ENCODE measurements at regions not wholly inside any gene's neighbourhood (a gene's known extent, or its start where the extent isn't known, plus 50 kb on each side); places are given as distances from the start of the nearest gene placed in this dataset.
"Not testable (repeated sequence)": the region's sequence is repeated elsewhere in the genome, so short reads cannot be mapped to it uniquely, and the experiment has no call there.

DNA sequence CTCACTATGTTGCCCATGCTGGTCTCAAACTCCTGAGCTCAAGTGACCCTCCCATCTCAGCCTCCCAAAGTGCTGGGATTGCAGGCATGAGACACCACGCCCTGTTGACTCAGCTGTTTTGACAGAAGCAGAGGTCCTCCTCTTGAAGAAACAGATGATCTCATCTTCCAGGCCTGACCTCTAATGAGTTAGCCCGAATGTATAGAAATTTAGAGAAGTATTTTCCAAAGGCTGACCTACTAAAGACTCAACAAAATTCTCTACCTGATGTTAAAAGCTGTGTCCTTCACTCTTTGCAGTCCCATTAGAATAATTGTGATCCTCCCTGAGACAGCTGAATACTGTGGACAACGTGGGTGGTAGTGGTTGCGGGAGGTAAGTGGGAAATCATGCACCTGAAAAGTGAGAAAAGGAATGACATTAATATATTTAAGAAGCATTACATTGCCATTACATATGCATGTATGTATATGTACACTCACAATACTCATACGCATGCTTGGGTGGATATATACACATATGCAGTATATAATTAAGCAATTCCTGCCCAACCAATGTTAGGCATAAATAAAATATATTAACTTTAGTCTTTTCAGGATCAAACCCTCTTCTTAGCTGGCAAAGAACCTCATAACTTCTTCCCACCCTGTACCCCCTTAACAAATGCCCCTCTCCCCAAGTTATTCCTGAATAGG lies 204.6 kb upstream of the NR2F2 start:
- peaks cover 6 to 36% (median 11%) of the 10 kb centered on the region in 5 donors for H3K27me3 Mint-ChIP-seq
- POLR2A ChIA-PET = no interaction called here
- H3K9me3 Mint-ChIP-seq = peaks cover 0 to 4% (median 0%) of the 10 kb centered on the region in 9 donors
- ATAC-seq (no peak), DNase-seq (no peak)
- H3K36me3 Mint-ChIP-seq = no peaks in the 10 kb centered on the region
- no peaks in the 10 kb centered on the region for H3K4me1 Mint-ChIP-seq
- H3K27ac Mint-ChIP-seq = no peak overlapping the region
- no peak overlapping the region for H3K4me3 Mint-ChIP-seq

DNA sequence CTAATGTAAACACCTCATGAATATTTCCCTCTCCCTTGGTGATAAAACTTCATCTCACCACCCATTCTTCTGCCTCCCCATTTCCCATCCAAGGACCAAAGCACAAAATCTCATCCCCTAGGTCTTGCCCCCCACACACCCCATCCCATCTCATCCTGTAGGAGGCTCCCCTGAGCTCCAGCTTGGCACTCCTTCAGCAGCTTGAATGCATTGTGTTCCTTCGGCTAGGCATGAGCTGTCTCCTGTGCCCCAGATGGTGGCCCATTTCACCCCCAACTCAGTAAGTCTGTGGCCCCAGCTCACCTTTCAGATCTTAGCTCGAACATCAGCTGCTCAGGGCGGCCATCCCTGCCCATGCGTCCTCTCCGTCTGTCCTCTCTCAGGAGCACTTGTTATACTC lies 203.6 kb upstream of the NR2F2 start:
- no peaks in the 10 kb centered on the region for H3K4me1 Mint-ChIP-seq
- H3K27me3 Mint-ChIP-seq = peaks cover 6 to 36% (median 11%) of the 10 kb centered on the region in 5 donors
- POLR2A ChIA-PET = no interaction called here
- ATAC-seq (no peak), DNase-seq (no peak)
- peaks cover 0 to 4% (median 0%) of the 10 kb centered on the region in 9 donors for H3K9me3 Mint-ChIP-seq
- H3K36me3 Mint-ChIP-seq = no peaks in the 10 kb centered on the region
- no peak overlapping the region for H3K27ac Mint-ChIP-seq
- H3K4me3 Mint-ChIP-seq = no peak overlapping the region

DNA sequence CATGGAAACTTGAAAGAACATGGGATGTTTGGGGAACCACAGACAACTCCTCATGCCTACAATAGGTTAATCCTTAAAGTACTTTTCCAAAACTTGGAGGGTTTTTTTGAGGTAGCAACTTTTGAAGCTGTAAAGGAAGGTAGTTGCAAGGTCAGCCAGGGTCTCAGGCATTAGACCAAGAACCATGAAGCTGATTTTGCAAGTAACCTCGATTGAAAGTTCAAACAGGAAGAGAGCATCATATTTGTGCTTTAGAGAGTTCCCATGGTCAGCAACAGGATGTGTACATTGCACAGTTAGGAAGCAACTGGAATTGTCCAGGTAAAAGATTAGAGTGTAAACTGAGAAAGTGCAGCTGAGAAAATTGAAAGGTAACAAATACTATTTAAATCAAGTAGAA lies 199.8 kb upstream of the NR2F2 start:
- peaks cover 3 to 26% (median 11%) of the 10 kb centered on the region in 5 donors for H3K27me3 Mint-ChIP-seq
- POLR2A ChIA-PET = interaction anchor here (0.6 kb wide), 1 partner anchor 488 kb away, joined by 5 read pairs; no protein-coding TSS in a partner anchor
- H3K27ac Mint-ChIP-seq = no peak overlapping the region
- no peaks in the 10 kb centered on the region for H3K36me3 Mint-ChIP-seq
- H3K4me1 Mint-ChIP-seq = no peaks in the 10 kb centered on the region
- H3K4me3 Mint-ChIP-seq = no peak overlapping the region
- ATAC-seq = no peak
- peaks cover 0 to 2% (median 0%) of the 10 kb centered on the region in 9 donors for H3K9me3 Mint-ChIP-seq
- no peak for DNase-seq

DNA sequence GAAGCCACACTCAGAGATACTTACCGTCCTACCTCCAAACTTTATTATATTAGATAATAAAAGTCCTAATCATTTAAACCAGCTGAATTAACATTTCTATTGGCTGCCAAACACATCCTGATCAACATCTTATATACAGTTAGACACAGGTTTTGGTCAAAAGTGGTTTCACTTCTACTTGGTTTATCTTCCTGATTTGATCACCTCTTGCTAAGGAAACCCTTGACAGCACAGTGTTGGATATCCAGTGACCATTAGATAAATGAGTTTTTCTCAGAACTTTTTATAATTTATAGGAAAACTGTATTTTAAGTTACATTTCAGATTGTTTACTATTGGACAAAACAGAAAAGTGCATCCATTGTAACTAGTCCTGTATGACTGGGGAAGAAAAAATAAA lies 198.4 kb upstream of the NR2F2 start:
- DNase-seq = no peak
- POLR2A ChIA-PET = no interaction called here
- H3K4me1 Mint-ChIP-seq = no peaks in the 10 kb centered on the region
- H3K4me3 Mint-ChIP-seq = no peak overlapping the region
- H3K36me3 Mint-ChIP-seq = no peaks in the 10 kb centered on the region
- no peak overlapping the region for H3K27ac Mint-ChIP-seq
- peaks cover 2 to 17% (median 5%) of the 10 kb centered on the region in 5 donors for H3K27me3 Mint-ChIP-seq
- no peak for ATAC-seq
- H3K9me3 Mint-ChIP-seq = peaks cover 0 to 4% (median 0%) of the 10 kb centered on the region in 9 donors

DNA sequence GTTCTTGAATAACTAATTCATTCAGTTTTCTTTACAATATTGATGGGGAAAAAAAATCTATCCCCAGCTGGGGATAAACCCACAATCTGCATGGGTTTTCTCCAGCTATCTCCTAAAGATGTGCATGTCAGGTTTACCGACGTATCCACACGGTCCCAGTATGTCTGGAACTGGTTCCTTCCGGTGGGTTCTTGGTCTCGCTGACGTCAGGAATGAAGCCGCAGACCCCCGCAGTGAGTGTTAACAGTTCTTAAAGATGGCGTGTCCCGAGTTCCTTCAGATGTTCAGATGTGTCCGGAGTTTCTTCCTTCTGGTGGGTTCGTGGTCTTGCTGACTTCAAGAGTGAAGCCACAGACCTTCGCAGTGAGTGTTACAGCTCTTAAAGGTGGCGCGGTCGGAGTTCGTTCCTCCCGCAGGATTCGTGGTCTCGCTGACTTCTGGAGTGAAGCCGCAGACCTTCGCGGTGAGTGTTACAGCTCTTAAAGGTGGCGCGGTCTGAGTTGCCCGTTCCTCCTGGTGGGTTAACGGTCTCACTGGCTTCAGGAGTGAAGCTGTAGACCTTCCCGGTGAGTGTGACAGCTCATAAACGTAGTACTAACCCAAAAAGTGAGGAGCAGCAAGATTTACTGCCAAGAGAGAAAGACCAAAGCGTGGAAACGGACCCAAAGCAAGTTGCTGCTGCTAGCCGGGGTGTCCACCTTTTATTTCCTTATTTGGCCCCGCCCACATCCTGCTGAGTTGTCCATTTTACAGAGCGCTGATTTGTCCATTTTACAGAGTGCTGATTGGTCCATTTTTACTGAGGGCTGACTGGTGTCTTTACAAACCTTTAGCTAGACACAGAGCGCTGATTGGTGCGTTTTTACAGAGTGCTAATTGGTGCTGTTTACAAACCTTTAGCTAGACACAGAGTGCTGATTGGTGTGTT lies 195.1 kb upstream of the NR2F2 start:
- POLR2A ChIA-PET = no interaction called here

DNA sequence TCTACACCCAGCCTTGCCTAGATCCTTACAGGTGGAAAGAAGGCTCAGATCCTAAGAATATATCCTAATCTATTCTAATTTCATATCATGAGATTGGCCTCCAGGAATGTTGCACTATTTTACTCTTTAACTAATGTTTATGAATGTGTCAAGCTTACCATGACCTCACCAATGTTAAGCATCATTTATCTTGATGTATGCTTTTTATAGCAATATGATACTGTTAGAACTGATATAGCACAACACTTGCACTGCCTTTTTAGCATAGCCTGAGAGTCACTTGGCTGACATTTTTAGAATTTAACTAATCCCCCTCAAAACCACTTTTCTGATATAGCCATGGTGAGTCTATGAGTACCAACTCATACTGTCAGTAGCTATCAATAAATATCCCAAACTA lies 191.5 kb upstream of the NR2F2 start:
- H3K27ac Mint-ChIP-seq = no peak overlapping the region
- H3K4me3 Mint-ChIP-seq = no peak overlapping the region
- no peaks in the 10 kb centered on the region for H3K36me3 Mint-ChIP-seq
- POLR2A ChIA-PET = no interaction called here
- no peak for DNase-seq
- H3K4me1 Mint-ChIP-seq = no peaks in the 10 kb centered on the region
- peaks cover 0 to 20% (median 12%) of the 10 kb centered on the region in 5 donors for H3K27me3 Mint-ChIP-seq
- ATAC-seq = no peak
- peaks cover 0 to 27% (median 5%) of the 10 kb centered on the region in 9 donors for H3K9me3 Mint-ChIP-seq

More for the DNA sequence above, 195.1 kb upstream of the NR2F2 start:
- peaks cover 0 to 16% (median 5%) of the 10 kb centered on the region in 9 donors for H3K9me3 Mint-ChIP-seq
- H3K4me3 Mint-ChIP-seq = no peak overlapping the region
- no peak for ATAC-seq
- H3K36me3 Mint-ChIP-seq = no peaks in the 10 kb centered on the region
- no peaks in the 10 kb centered on the region for H3K4me1 Mint-ChIP-seq
- H3K27ac Mint-ChIP-seq = no peak overlapping the region
- H3K27me3 Mint-ChIP-seq = peaks cover 0 to 12% (median 6%) of the 10 kb centered on the region in 5 donors
- no peak for DNase-seq

DNA sequence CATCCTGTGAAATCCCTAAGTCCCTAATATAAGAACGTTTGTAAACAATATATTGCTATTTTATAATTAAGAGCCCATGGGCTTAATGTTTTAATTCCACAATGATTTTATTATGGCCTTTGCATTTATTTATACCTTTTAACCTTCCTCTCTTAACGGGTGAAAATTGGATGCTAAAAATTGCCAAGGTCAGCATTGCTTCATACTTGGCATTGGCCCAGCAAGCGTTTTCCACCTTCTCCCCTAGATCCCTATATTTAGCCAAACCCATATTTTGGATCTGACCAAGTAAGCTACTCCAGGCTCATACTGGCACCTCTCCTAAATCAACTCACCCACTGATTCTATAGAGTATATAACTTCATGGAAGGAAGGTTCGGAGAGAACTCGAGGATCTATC lies 188.0 kb upstream of the NR2F2 start:
- POLR2A ChIA-PET = no interaction called here
- no peaks in the 10 kb centered on the region for H3K4me1 Mint-ChIP-seq

DNA sequence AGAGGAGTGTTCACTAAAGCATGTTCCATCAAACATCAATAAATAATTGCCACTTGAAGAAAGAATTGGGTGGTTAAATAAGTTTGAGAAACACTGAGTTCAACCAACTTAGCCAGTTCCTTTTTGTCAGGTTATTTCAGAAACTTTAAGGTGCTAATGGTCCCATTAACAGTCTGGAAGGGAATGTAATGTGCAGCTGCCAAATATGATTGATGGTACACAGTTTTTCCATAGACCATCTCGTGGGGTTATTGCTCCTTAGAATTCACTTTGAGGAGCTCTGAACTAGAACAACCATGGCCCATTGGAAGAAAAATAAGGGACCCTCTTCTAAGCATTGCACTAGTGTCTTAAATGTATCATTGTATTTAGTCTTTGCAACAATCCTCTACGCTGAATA lies 185.8 kb upstream of the NR2F2 start:
- Mint-ChIP-seq H3K27ac (no peak overlapping the region), H3K36me3 (no peaks in the 10 kb centered on the region), H3K9me3 (peaks cover 0 to 11% (median 0%) of the 10 kb centered on the region in 9 donors), H3K27me3 (peaks cover 0 to 39% (median 13%) of the 10 kb centered on the region in 5 donors), H3K4me3 (no peak overlapping the region), H3K4me1 (no peaks in the 10 kb centered on the region)
- POLR2A ChIA-PET = no interaction called here
- ATAC-seq (no peak), DNase-seq (no peak)

More for the DNA sequence above, 188.0 kb upstream of the NR2F2 start:
- Mint-ChIP-seq H3K36me3 (no peaks in the 10 kb centered on the region), H3K27ac (no peak overlapping the region), H3K4me3 (no peak overlapping the region), H3K27me3 (peaks cover 0 to 32% (median 10%) of the 10 kb centered on the region in 5 donors), H3K9me3 (peaks cover 0 to 19% (median 5%) of the 10 kb centered on the region in 9 donors)
- ATAC-seq (no peak), DNase-seq (no peak)

DNA sequence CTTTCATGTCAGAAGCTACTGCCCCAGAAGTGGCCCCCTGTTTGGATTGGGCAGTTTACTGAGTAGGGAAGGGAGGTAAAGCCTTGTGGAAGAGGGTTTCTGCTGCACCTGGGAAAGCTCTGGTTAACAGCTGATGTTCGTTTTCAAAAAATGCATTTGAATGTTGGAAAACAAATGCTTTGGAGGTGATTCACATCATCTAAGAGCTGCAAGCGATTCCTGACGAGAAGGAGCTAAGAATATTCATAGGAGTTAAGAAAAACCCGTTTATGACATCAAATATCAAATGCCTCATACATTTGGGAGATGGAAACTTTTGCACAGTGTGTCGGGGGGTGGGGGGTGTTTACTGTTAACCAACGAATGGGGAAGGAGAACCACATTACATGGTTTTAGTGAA lies 183.8 kb upstream of the NR2F2 start:
- no peaks in the 10 kb centered on the region for H3K4me1 Mint-ChIP-seq
- DNase-seq = no peak
- no peak overlapping the region for H3K27ac Mint-ChIP-seq
- H3K4me3 Mint-ChIP-seq = no peak overlapping the region
- no peaks in the 10 kb centered on the region for H3K36me3 Mint-ChIP-seq
- POLR2A ChIA-PET = no interaction called here
- H3K9me3 Mint-ChIP-seq = peaks cover 0 to 3% (median 0%) of the 10 kb centered on the region in 9 donors
- no peak for ATAC-seq
- H3K27me3 Mint-ChIP-seq = peaks cover 0 to 36% (median 10%) of the 10 kb centered on the region in 5 donors

DNA sequence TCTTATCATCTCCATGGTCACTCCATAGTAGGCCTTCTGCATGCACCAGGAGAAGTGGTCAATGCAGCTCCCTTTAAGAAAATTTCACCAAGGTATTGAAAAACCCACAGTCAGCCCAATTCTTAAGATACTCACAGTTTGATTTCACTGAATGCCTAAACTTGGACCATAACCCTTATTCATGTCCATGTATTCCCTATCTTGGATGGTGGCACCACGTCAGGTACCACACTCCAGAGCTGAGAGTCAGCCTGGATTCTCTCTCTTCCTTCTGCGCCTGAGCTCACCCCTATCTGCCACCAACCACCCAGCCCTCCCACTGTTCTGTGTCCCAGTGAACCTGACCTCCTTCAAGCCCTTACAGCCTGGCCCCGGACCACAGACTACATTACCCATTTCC lies 183.2 kb upstream of the NR2F2 start:
- H3K27ac Mint-ChIP-seq = no peak overlapping the region
- POLR2A ChIA-PET = no interaction called here
- H3K4me3 Mint-ChIP-seq = no peak overlapping the region
- no peak for DNase-seq
- ATAC-seq = no peak
- peaks cover 0 to 3% (median 0%) of the 10 kb centered on the region in 9 donors for H3K9me3 Mint-ChIP-seq
- no peaks in the 10 kb centered on the region for H3K4me1 Mint-ChIP-seq
- no peaks in the 10 kb centered on the region for H3K36me3 Mint-ChIP-seq
- peaks cover 0 to 36% (median 10%) of the 10 kb centered on the region in 5 donors for H3K27me3 Mint-ChIP-seq

DNA sequence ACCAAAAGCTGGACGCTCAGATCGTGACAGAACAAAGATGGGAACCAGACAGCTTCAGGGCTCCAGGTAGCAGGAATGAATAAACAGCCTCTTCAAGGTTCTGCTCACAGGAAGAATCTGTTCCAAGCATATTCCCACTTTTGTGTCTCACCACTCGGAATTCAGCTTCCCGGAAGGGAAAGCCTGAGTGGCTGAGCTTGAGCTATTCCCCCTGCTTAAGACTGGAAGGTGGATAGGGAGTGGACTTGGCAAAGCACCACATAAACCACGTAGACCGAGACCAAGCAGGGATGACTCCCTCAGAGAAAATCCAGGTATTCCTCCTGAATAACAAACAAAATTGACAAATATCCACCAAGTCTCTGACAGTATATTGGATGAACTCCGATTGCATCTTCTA lies 180.2 kb upstream of the NR2F2 start:
- POLR2A ChIA-PET = no interaction called here

DNA sequence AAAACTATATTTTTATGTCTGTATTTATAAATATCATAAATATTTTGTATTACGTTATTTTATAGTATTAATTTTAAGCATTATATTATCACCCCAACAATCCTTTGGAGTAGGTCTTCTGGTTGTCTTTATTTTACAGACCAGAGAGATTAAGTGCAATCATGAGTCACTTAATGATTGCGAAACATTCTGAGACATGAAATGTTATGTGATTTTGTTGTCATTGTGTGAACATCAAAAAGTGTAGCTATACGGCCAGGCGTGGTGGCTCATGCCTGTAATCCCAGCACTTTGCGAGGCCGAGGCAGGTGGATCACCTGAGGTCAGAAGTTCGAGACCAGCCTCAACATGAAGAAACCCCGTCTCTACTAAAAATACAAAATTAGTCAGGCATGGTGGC lies 178.8 kb upstream of the NR2F2 start:
- POLR2A ChIA-PET, ATAC-seq, H3K9me3 Mint-ChIP-seq, H3K4me3 Mint-ChIP-seq, H3K36me3 Mint-ChIP-seq, H3K4me1 Mint-ChIP-seq, H3K27ac Mint-ChIP-seq, DNase-seq: not testable (repeated sequence)
- peaks cover 0 to 24% (median 10%) of the 10 kb centered on the region in 5 donors for H3K27me3 Mint-ChIP-seq

More for the DNA sequence above, 180.2 kb upstream of the NR2F2 start:
- Mint-ChIP-seq H3K9me3 (peaks cover 0 to 3% (median 0%) of the 10 kb centered on the region in 9 donors), H3K27me3 (peaks cover 0 to 36% (median 10%) of the 10 kb centered on the region in 5 donors), H3K27ac (no peak overlapping the region), H3K4me1 (no peaks in the 10 kb centered on the region), H3K36me3 (no peaks in the 10 kb centered on the region), H3K4me3 (no peak overlapping the region)
- ATAC-seq = no peak
- DNase-seq = no peak

DNA sequence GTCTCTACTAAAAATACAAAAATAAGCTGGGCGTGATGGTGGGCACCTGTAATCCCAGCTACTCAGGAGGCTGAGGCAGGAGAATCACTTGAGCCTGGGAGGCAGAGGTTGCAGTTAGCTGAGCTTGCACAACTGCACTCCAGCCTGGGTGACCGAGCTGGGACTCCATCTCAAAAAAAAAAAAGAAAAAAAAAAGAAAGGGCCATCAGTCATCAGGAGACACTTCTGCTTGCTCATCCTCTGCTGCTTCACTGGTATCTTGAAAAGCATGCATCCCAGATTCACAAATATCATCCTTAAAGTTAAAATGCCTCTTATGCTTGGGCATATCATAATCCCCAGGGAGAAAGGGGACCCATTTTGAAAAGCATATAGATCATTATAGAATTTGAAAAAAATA lies 176.6 kb upstream of the NR2F2 start:
- POLR2A ChIA-PET = no interaction called here
- Mint-ChIP-seq H3K36me3 (no peaks in the 10 kb centered on the region), H3K4me1 (no peaks in the 10 kb centered on the region), H3K27ac (peak overlapping the region in 1 of 10 donors; percentile 52), H3K27me3 (peaks cover 3 to 27% (median 11%) of the 10 kb centered on the region in 5 donors), H3K9me3 (peaks cover 0 to 3% (median 0%) of the 10 kb centered on the region in 9 donors), H3K4me3 (no peak overlapping the region)
- DNase-seq = no peak
- no peak for ATAC-seq
